ENCODE measurements at regions not wholly inside any gene's neighbourhood (a gene's known extent, or its start where the extent isn't known, plus 50 kb on each side); places are given as distances from the start of the nearest gene placed in this dataset.

DNA sequence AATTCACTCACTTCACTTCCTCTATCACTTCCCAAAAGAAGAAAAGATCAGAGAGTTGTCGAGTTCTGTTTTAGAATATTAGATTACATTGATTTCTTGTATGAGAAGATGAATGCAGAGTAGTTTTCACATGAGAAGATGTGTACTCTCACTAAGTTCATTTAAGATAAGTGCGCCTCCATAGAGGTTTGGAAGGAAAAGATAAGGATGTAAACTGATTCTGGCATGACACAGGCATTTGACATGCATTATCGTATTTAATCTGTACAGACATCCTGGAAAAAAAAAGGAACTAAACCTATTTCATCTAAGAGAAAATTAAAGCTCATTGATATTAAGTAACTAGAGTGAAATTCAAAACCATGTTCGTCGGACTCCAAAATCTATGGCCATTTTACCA lies 152.2 kb upstream of the CRIM1 start:
- DNase-seq, result no peak
- intact Hi-C loops (cut with micrococcal nuclease), result no loop called here
- peaks cover 21% of the 10 kb centered on the region for H3K9me3 ChIP-seq (replicated peaks)
- no peak overlapping the region for H3K4me3 ChIP-seq
- H3K27ac ChIP-seq (replicated peaks), result no peak overlapping the region
- no peaks in the 10 kb centered on the region for H3K4me1 ChIP-seq
- H3K36me3 ChIP-seq, result no peaks in the 10 kb centered on the region
- no peaks in the 10 kb centered on the region for H3K27me3 ChIP-seq (ENCODE audit: low read depth)
- no peak for TF ChIP-seq CTCF (IDR thresholded peaks at IDR 0.05; ENCODE audit: borderline replicate concordance)

DNA sequence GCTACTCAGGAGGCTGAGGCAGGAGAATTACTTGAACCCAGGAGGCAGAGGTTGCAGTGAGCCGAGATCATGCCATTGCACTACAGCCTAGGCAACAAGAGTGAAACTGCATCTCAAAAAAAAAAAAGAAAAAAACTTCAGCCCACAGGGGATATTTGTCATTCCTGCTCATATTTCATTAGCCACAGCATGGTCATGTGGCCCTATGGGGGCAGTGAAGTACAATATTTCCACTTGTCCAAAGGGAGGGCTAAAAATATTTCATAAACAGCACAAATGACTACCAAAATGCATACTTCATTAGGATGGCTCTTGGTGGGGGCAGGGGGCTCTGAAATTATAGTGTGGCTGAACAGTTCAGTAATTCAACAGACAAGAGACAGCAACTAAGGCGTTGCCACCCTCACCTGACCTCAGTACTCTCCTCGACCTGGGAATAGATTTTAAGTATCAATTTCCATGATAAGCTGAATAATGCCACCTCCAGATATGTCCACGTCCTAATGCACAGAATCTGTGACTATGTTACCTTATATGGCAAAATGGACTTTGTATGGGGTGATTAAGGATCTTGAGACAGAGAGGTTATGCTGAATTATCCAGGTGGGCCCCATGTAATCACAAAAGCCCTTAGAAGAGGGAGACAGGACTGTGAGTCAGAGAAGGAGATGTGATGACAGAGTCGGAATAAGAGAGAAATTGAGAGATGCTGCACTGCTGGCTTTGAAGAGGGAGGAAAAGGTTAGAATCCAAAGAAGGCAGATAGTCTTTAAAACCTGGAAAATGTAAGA lies 158.2 kb upstream of the CRIM1 start:
- intact Hi-C loops (cut with micrococcal nuclease), result no loop called here
- H3K4me3 ChIP-seq, result no peak overlapping the region
- H3K36me3 ChIP-seq, result no peaks in the 10 kb centered on the region
- H3K4me1 ChIP-seq, result no peaks in the 10 kb centered on the region
- no peak for DNase-seq
- peaks cover 6% of the 10 kb centered on the region for H3K27me3 ChIP-seq (ENCODE audit: low read depth)
- peaks cover 21% of the 10 kb centered on the region for H3K9me3 ChIP-seq (replicated peaks)
- no peak for TF ChIP-seq CTCF (IDR thresholded peaks at IDR 0.05; ENCODE audit: borderline replicate concordance)
- no peak overlapping the region for H3K27ac ChIP-seq (replicated peaks)

- no peak for DNase-seq
- H3K27me3 ChIP-seq (ENCODE audit: low read depth), result peaks cover 6% of the 10 kb centered on the region
- intact Hi-C loops (cut with micrococcal nuclease), result no loop called here
- no peak overlapping the region for H3K4me3 ChIP-seq
- TF ChIP-seq CTCF (IDR thresholded peaks at IDR 0.05; ENCODE audit: borderline replicate concordance), result no peak
- no peak overlapping the region for H3K27ac ChIP-seq (replicated peaks)
- no peaks in the 10 kb centered on the region for H3K4me1 ChIP-seq
- no peaks in the 10 kb centered on the region for H3K9me3 ChIP-seq (replicated peaks)
- no peaks in the 10 kb centered on the region for H3K36me3 ChIP-seq
Observed at GRCh38 chr2:36193680-36194079, 161.9 kb upstream of the CRIM1 start.

- H3K4me3 ChIP-seq, result no peak overlapping the region
- peaks cover 6% of the 10 kb centered on the region for H3K27me3 ChIP-seq (ENCODE audit: low read depth)
- DNase-seq, result no peak
- H3K27ac ChIP-seq (replicated peaks), result no peak overlapping the region
- intact Hi-C loops (cut with micrococcal nuclease), result no loop called here
- H3K9me3 ChIP-seq (replicated peaks), result no peaks in the 10 kb centered on the region
- no peaks in the 10 kb centered on the region for H3K4me1 ChIP-seq
- TF ChIP-seq CTCF (IDR thresholded peaks at IDR 0.05; ENCODE audit: borderline replicate concordance), result no peak
- no peaks in the 10 kb centered on the region for H3K36me3 ChIP-seq
Observed at GRCh38 chr2:36192983-36193382, 162.6 kb upstream of the CRIM1 start.

- H3K4me1 ChIP-seq, result no peaks in the 10 kb centered on the region
- TF ChIP-seq CTCF (IDR thresholded peaks at IDR 0.05; ENCODE audit: borderline replicate concordance), result no peak
- H3K9me3 ChIP-seq (replicated peaks), result no peaks in the 10 kb centered on the region
- no peak overlapping the region for H3K4me3 ChIP-seq
- intact Hi-C loops (cut with micrococcal nuclease), result no loop called here
- H3K27me3 ChIP-seq (ENCODE audit: low read depth), result no peaks in the 10 kb centered on the region
- no peak for DNase-seq
- no peak overlapping the region for H3K27ac ChIP-seq (replicated peaks)
- no peaks in the 10 kb centered on the region for H3K36me3 ChIP-seq
Observed at GRCh38 chr2:36190097-36190496, 165.5 kb upstream of the CRIM1 start.

All from left ventricle myocardium inferior (tissue), 1 donor.